ENCODE measurements at regions not wholly inside any gene's neighbourhood (a gene's known extent, or its start where the extent isn't known, plus 50 kb on each side); places are given as distances from the start of the nearest gene placed in this dataset.

DNA sequence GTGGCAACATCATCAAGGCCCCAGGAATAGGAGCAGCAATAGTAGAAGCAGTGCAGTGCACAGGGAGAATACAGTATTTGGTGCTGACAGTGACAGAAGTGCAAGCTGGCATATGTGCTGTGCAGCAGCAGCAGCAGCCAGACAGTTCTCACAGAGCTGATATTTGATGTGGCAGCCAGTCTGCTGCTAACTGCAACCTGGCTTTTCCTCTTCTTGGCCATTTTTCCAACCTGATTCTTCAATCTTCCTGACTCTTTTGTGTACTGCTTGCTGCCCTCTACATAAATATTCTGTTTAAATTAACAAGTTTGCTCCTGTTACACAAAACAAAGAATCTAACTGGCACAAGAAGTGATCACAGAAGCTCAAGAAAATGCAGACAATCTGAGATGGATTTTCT is 102.0 kb downstream of the CASP12 start:
- in situ Hi-C loops (cut with HindIII; ENCODE audit: extremely low pct_ligation_motif_present, low pct_unique_long_range_greater_than_20kb) (no loop called here), intact Hi-C loops (cut with micrococcal nuclease; ENCODE audit: unreplicated experiment) (no loop called here)
- ATAC-seq (no peak), FAIRE-seq (no peak), DNase-seq (ENCODE audit: low spot score) (no peak)
- Histone ChIP-seq H4K20me1 (ENCODE audit: insufficient read depth, low read length) (no peaks in the 10 kb centered on the region), H3K36me3 (replicated peaks in 1 of 2; ENCODE audit: control insufficient read depth in 1 of 2, insufficient read depth in 2 of 2, low read length in 2 of 2) (no peaks in the 10 kb centered on the region), H3K4me3 (replicated peaks in 1 of 3; ENCODE audit: insufficient read depth in 1 of 3, low read depth in 2 of 3, low read length in 3 of 3) (no peak overlapping the region), H3K79me2 (ENCODE audit: insufficient read depth, low read length) (no peaks in the 10 kb centered on the region), H3K9ac (ENCODE audit: insufficient read depth, low read depth, low read length) (no peak overlapping the region), H3K27ac (ENCODE audit: extremely low read length, insufficient read depth, low read length) (no peak overlapping the region), H3K4me2 (ENCODE audit: low read depth, low read length) (no peak overlapping the region), H2AFZ (ENCODE audit: low read length) (no peak overlapping the region), H3K9me3 (ENCODE audit: low read length) (no peaks in the 10 kb centered on the region), H3K27me3 (ENCODE audit: control insufficient read depth in 1 of 2, insufficient read depth in 2 of 2, low read length in 2 of 2) (no peaks in the 10 kb centered on the region), H3K4me1 (ENCODE audit: insufficient read depth, low read length) (no peaks in the 10 kb centered on the region)
- BruUV-seq (replicated peaks): no TSS peak
- CTCF ChIA-PET (ENCODE audit: low intra/inter-chr PET ratio, low total read pairs): no interaction called here
- POLR2A ChIA-PET: no interaction called here
- 0 out of 4 replicates have a peak, but pooled peaks of 1 of the 2 experiments have one; percentile 9 for TF ChIP-seq MAFK (conservative IDR thresholded peaks at IDR 0.05 in 1 of 2, IDR thresholded peaks at IDR 0.05 in 1 of 2; ENCODE audit: low read length in 2 of 2)
- no peak for TF ChIP-seq ZNF354B (CRISPR knock-in tag; IDR thresholded peaks at IDR 0.05)

DNA sequence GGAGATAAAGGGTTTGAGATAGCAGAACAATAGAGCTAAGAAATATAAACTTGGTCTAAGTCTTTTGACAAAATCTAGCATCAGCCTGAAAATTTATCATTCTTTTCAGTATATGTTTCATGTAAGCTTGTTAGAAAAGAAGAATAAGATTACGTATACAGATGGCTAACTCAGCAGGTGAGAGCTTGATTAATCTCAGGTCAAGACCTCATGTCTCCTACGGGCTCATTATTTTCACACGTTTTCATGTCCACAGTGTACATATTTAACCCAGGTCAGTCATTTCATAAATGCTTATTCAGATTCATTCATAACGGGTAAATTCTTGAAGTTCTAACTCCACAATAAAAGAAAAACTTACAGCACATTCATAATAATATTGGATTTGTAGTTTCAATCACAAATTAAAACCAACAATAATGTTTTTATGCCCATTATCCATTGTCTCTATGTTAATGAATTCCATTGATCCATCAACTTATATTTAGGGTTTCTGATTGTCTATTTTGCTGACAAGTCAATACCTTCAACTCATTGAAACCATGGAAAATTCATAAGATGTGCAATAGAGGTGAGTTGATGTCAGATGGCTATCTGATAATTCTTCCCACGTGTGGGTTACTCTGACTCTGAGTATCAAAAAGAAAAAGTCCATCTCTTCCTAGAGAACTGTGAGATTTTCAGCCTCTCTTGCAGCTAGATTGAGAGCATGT is 102.6 kb downstream of the CASP12 start:
- TF ChIP-seq, protein P1, sequence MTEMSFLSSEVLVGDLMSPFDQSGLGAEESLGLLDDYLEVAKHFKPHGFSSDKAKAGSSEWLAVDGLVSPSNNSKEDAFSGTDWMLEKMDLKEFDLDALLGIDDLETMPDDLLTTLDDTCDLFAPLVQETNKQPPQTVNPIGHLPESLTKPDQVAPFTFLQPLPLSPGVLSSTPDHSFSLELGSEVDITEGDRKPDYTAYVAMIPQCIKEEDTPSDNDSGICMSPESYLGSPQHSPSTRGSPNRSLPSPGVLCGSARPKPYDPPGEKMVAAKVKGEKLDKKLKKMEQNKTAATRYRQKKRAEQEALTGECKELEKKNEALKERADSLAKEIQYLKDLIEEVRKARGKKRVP (CRISPR knock-in tag; IDR thresholded peaks at IDR 0.05): no peak
- TF ChIP-seq FOSL1 (CRISPR knock-in tag; IDR thresholded peaks at IDR 0.05; ENCODE audit: borderline replicate concordance): no peak
- TF ChIP-seq REPIN1 (CRISPR knock-in tag; IDR thresholded peaks at IDR 0.05; ENCODE audit: borderline replicate concordance, low read depth): no peak
- TF ChIP-seq ATF1 (CRISPR knock-in tag; IDR thresholded peaks at IDR 0.05): no peak
- TF ChIP-seq, protein P2, sequence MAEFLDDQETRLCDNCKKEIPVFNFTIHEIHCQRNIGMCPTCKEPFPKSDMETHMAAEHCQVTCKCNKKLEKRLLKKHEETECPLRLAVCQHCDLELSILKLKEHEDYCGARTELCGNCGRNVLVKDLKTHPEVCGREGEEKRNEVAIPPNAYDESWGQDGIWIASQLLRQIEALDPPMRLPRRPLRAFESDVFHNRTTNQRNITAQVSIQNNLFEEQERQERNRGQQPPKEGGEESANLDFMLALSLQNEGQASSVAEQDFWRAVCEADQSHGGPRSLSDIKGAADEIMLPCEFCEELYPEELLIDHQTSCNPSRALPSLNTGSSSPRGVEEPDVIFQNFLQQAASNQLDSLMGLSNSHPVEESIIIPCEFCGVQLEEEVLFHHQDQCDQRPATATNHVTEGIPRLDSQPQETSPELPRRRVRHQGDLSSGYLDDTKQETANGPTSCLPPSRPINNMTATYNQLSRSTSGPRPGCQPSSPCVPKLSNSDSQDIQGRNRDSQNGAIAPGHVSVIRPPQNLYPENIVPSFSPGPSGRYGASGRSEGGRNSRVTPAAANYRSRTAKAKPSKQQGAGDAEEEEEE (CRISPR knock-in tag; IDR thresholded peaks at IDR 0.05; ENCODE audit: borderline replicate concordance): no peak
- peak; percentile 62 for TF ChIP-seq MAFF (IDR thresholded peaks at IDR 0.05; ENCODE audit: low read depth, low read length)
- TF ChIP-seq ZNF558 (CRISPR knock-in tag; IDR thresholded peaks at IDR 0.05; ENCODE audit: borderline replicate concordance): no peak
- TF ChIP-seq MBNL3 (CRISPR knock-in tag; conservative IDR thresholded peaks at IDR 0.05): no peak
- peak; percentile 61 to 78; a peak in 3 of 4 replicates for TF ChIP-seq MAFK (conservative IDR thresholded peaks at IDR 0.05 in 1 of 2, IDR thresholded peaks at IDR 0.05 in 1 of 2; ENCODE audit: low read length in 2 of 2)
- TF ChIP-seq, protein P3, sequence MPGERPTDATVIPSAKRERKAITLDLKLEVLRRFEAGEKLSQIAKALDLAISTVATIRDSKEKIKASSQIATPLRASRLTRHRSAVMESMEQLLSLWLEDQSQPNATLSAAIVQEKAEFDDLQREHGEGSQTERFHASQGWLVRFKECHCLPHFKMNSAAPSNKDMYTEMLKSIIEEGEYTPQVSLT (CRISPR knock-in tag; IDR thresholded peaks at IDR 0.05; ENCODE audit: borderline replicate concordance, low read depth): no peak
- TF ChIP-seq CC2D1A (CRISPR knock-in tag; IDR thresholded peaks at IDR 0.05): no peak
- CTCF ChIA-PET (ENCODE audit: low intra/inter-chr PET ratio, low total read pairs): no interaction called here
- Histone ChIP-seq H3K4me1 (ENCODE audit: insufficient read depth, low read length) (no peaks in the 10 kb centered on the region), H3K4me3 (replicated peaks in 1 of 3; ENCODE audit: insufficient read depth in 1 of 3, low read depth in 2 of 3, low read length in 3 of 3) (no peak overlapping the region), H3K36me3 (replicated peaks in 1 of 2; ENCODE audit: control insufficient read depth in 1 of 2, insufficient read depth in 2 of 2, low read length in 2 of 2) (no peaks in the 10 kb centered on the region), H3K27ac (ENCODE audit: extremely low read length, insufficient read depth, low read length) (no peak overlapping the region), H2AFZ (ENCODE audit: low read length) (no peak overlapping the region), H3K9ac (ENCODE audit: insufficient read depth, low read depth, low read length) (no peak overlapping the region), H3K4me2 (ENCODE audit: low read depth, low read length) (no peak overlapping the region), H3K9me3 (ENCODE audit: low read length) (no peaks in the 10 kb centered on the region), H3K79me2 (ENCODE audit: insufficient read depth, low read length) (no peaks in the 10 kb centered on the region), H4K20me1 (ENCODE audit: insufficient read depth, low read length) (no peaks in the 10 kb centered on the region), H3K27me3 (ENCODE audit: control insufficient read depth in 1 of 2, insufficient read depth in 2 of 2, low read length in 2 of 2) (no peaks in the 10 kb centered on the region)
- whole genome bisulfite sequencing (ENCODE audit: low lambda C conversion rate): 18% methylated on average over 5 of the region's 5 CpGs
- no peak for FAIRE-seq
- no peak for ATAC-seq
- BruUV-seq (replicated peaks): no TSS peak
- no peak for DNase-seq (ENCODE audit: low spot score)
- POLR2A ChIA-PET: no interaction called here
- intact Hi-C loops (cut with micrococcal nuclease; ENCODE audit: unreplicated experiment): no loop called here
- in situ Hi-C loops (cut with HindIII; ENCODE audit: extremely low pct_ligation_motif_present, low pct_unique_long_range_greater_than_20kb): no loop called here
